ENCODE measurements at regions not wholly inside any gene's neighbourhood (a gene's known extent, or its start where the extent isn't known, plus 50 kb on each side); places are given as distances from the start of the nearest gene placed in this dataset.
A peak's percentile ranks its signal among the peaks of the same experiment; 100 is the strongest.

DNA sequence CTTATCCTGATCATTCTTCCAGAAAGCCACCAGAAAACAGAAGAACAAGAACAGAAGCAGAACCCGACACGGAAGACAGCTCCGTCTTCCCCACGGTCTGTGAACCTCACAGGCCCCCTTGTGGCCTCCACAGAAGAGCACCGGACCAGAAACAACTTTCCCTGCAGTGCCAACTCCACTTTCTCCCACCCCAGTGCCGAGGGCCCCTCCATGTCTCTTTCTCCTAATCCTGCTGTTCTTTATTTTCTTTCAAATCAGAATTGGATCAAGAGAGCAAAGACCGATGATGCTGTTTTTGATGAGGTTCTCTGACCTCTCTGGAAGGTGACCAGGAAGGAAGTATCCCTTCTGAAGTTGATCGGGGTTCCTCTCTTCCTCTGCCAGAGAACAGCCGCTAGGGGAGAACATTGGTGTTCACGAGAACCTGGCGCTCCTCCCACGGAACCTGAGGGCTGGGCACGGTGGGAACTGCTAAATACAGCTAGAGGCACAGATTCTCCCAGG, 58.9 kb upstream of the CTTNBP2NL start:
- Histone ChIP-seq H3K27ac (ENCODE audit: insufficient read depth, low read length) (no peak overlapping the region), H3K4me2 (ENCODE audit: extremely low read depth, insufficient read depth, low read length) (no peak overlapping the region), H3K4me3 (replicated peaks in 1 of 4; ENCODE audit: control extremely low read depth in 1 of 4, insufficient read depth in 1 of 4, low read depth in 3 of 4, low read length in 4 of 4) (no peak overlapping the region), H4K20me1 (ENCODE audit: control insufficient read depth, extremely low read depth, insufficient read depth, low read length) (no peaks in the 10 kb centered on the region), H3K79me2 (ENCODE audit: control insufficient read depth, insufficient read depth, low read length) (no peaks in the 10 kb centered on the region), H3K27me3 (ENCODE audit: control insufficient read depth, insufficient read depth, low read length) (peaks cover 18% of the 10 kb centered on the region), H2AFZ (ENCODE audit: low read length) (no peak overlapping the region), H3K9ac (ENCODE audit: insufficient read depth, low read length) (no peak overlapping the region), H3K4me1 (ENCODE audit: control insufficient read depth, extremely low read depth, insufficient read depth, low read length) (no peaks in the 10 kb centered on the region), H3K36me3 (ENCODE audit: control insufficient read depth, insufficient read depth, low read length) (no peaks in the 10 kb centered on the region), H3K9me3 (ENCODE audit: control insufficient read depth, insufficient read depth, low read depth, low read length) (no peaks in the 10 kb centered on the region)
- peak in 1 of 2 donors; percentile 39 for DNase-seq (ENCODE audit: low read depth in 2 of 2)
- TF ChIP-seq, protein P1, sequence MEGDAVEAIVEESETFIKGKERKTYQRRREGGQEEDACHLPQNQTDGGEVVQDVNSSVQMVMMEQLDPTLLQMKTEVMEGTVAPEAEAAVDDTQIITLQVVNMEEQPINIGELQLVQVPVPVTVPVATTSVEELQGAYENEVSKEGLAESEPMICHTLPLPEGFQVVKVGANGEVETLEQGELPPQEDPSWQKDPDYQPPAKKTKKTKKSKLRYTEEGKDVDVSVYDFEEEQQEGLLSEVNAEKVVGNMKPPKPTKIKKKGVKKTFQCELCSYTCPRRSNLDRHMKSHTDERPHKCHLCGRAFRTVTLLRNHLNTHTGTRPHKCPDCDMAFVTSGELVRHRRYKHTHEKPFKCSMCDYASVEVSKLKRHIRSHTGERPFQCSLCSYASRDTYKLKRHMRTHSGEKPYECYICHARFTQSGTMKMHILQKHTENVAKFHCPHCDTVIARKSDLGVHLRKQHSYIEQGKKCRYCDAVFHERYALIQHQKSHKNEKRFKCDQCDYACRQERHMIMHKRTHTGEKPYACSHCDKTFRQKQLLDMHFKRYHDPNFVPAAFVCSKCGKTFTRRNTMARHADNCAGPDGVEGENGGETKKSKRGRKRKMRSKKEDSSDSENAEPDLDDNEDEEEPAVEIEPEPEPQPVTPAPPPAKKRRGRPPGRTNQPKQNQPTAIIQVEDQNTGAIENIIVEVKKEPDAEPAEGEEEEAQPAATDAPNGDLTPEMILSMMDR (conservative IDR thresholded peaks at IDR 0.05 in 1 of 2, IDR thresholded peaks at IDR 0.05 in 1 of 2; ENCODE audit: low read depth in 1 of 2, low read length in 2 of 2), result peak; percentile 62 to 72
- no peak for TF ChIP-seq EZH2 (IDR thresholded peaks at IDR 0.05; ENCODE audit: low read length, missing control alignments)

DNA sequence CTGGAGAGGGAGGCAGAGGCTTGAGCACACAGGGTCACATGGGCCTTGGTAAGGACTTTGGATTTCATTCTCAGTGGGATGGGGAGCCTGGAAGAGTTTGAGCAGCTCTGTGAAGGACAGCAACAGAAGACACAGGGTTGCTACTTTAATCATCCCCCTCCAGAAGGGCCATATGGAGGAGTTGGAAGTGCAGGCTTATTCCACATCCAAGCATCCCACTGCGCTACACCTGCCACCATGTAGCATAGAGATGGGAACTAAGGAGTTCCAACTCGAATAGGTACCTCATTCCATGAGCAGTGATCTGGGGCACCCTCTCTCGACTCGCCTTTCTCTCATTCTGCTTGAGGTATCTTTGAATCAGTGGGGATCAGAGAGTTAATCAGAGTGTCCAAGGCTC, 54.0 kb upstream of the CTTNBP2NL start:
- TF ChIP-seq, protein P1 (conservative IDR thresholded peaks at IDR 0.05 in 1 of 2, IDR thresholded peaks at IDR 0.05 in 1 of 2; ENCODE audit: low read depth in 1 of 2, low read length in 2 of 2), result no peak
- H3K9me3 ChIP-seq (ENCODE audit: control insufficient read depth, insufficient read depth, low read depth, low read length), result no peaks in the 10 kb centered on the region
- H3K4me2 ChIP-seq (ENCODE audit: extremely low read depth, insufficient read depth, low read length), result no peak overlapping the region
- H3K9ac ChIP-seq (ENCODE audit: insufficient read depth, low read length), result no peak overlapping the region
- H3K36me3 ChIP-seq (ENCODE audit: control insufficient read depth, insufficient read depth, low read length), result no peaks in the 10 kb centered on the region
- peaks cover 9% of the 10 kb centered on the region for H3K27me3 ChIP-seq (ENCODE audit: control insufficient read depth, insufficient read depth, low read length)
- no peak overlapping the region for H3K4me3 ChIP-seq (replicated peaks in 1 of 4; ENCODE audit: control extremely low read depth in 1 of 4, insufficient read depth in 1 of 4, low read depth in 3 of 4, low read length in 4 of 4)
- H2AFZ ChIP-seq (ENCODE audit: low read length), result no peak overlapping the region
- no peaks in the 10 kb centered on the region for H3K4me1 ChIP-seq (ENCODE audit: control insufficient read depth, extremely low read depth, insufficient read depth, low read length)
- no peak for DNase-seq (ENCODE audit: low read depth in 2 of 2)
- H3K79me2 ChIP-seq (ENCODE audit: control insufficient read depth, insufficient read depth, low read length), result no peaks in the 10 kb centered on the region
- no peaks in the 10 kb centered on the region for H4K20me1 ChIP-seq (ENCODE audit: control insufficient read depth, extremely low read depth, insufficient read depth, low read length)
- no peak overlapping the region for H3K27ac ChIP-seq (ENCODE audit: insufficient read depth, low read length)

DNA sequence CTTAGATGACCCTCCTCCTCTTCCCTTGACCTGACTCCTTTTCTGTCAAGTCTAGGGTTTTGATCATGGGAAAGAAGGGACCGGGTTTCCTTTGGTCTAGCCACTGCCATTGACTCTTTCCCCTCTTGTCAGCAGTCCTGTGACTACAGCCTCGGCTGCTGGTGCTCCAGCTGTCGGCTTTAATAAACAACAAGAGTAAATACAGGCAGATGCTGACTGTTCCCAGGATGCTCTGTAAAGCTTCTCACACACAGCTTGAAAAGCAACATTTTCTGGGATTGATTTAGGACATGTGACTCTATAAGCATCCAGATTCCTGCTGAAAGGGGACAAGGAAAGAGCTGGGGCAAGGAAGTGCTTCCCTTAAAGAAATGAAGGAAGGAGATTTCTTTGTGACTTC, 53.5 kb upstream of the CTTNBP2NL start:
- no peaks in the 10 kb centered on the region for H3K4me1 ChIP-seq (ENCODE audit: control insufficient read depth, extremely low read depth, insufficient read depth, low read length)
- H2AFZ ChIP-seq (ENCODE audit: low read length), result no peak overlapping the region
- no peak overlapping the region for H3K9ac ChIP-seq (ENCODE audit: insufficient read depth, low read length)
- no peak for DNase-seq (ENCODE audit: low read depth in 2 of 2)
- H4K20me1 ChIP-seq (ENCODE audit: control insufficient read depth, extremely low read depth, insufficient read depth, low read length), result no peaks in the 10 kb centered on the region
- no peak overlapping the region for H3K4me2 ChIP-seq (ENCODE audit: extremely low read depth, insufficient read depth, low read length)
- H3K36me3 ChIP-seq (ENCODE audit: control insufficient read depth, insufficient read depth, low read length), result no peaks in the 10 kb centered on the region
- no peaks in the 10 kb centered on the region for H3K79me2 ChIP-seq (ENCODE audit: control insufficient read depth, insufficient read depth, low read length)
- peaks cover 9% of the 10 kb centered on the region for H3K27me3 ChIP-seq (ENCODE audit: control insufficient read depth, insufficient read depth, low read length)
- H3K4me3 ChIP-seq (replicated peaks in 1 of 4; ENCODE audit: control extremely low read depth in 1 of 4, insufficient read depth in 1 of 4, low read depth in 3 of 4, low read length in 4 of 4), result no peak overlapping the region
- no peak overlapping the region for H3K27ac ChIP-seq (ENCODE audit: insufficient read depth, low read length)
- no peaks in the 10 kb centered on the region for H3K9me3 ChIP-seq (ENCODE audit: control insufficient read depth, insufficient read depth, low read depth, low read length)
- TF ChIP-seq EZH2 (IDR thresholded peaks at IDR 0.05; ENCODE audit: low read length, missing control alignments), result no peak
- TF ChIP-seq, protein P1 (conservative IDR thresholded peaks at IDR 0.05 in 1 of 2, IDR thresholded peaks at IDR 0.05 in 1 of 2; ENCODE audit: low read depth in 1 of 2, low read length in 2 of 2), result no peak

Data from fibroblast of lung (primary cell).